Testis (tissue), 2 donors: ENCODE measurements at regions not wholly inside any gene's neighbourhood (a gene's known extent, or its start where the extent isn't known, plus 50 kb on each side); places are given as distances from the start of the nearest gene placed in this dataset.
"Not testable (repeated sequence)": the region's sequence is repeated elsewhere in the genome, so short reads cannot be mapped to it uniquely, and the experiment has no call there.

Experiments
- CTCF ChIP-seq, 3 experiments: fragments of 450-650 bp in 2 of 3; fragments of 200-600 bp in 1 of 3; sonication (generic) in 1 of 3; IDR thresholded peaks; one replicate each; pipeline ENCODE4 v1.5.1; 2016 to 2019; ENCODE audit warnings: antibody characterized with exemption in 3 of 3, mild to moderate bottlenecking in 2 of 3, moderate library complexity in 1 of 3
- POLR2A ChIP-seq: fragments of 450-650 bp; IDR thresholded peaks from one replicate; pipeline ENCODE4 v1.6.1; 2017; ENCODE audit warnings: antibody characterized with exemption, mild to moderate bottlenecking, moderate library complexity

- TF ChIP-seq CTCF (IDR thresholded peaks at IDR 0.05); POLR2A: not testable (repeated sequence)
These were observed 113.8 kb upstream of the CCZ1B start for GRCh38 chr7:6939896-6940295.
